ENCODE measurements at regions not wholly inside any gene's neighbourhood (a gene's known extent, or its start where the extent isn't known, plus 50 kb on each side); places are given as distances from the start of the nearest gene placed in this dataset.
A peak's percentile ranks its signal among the peaks of the same experiment; 100 is the strongest.

DNA sequence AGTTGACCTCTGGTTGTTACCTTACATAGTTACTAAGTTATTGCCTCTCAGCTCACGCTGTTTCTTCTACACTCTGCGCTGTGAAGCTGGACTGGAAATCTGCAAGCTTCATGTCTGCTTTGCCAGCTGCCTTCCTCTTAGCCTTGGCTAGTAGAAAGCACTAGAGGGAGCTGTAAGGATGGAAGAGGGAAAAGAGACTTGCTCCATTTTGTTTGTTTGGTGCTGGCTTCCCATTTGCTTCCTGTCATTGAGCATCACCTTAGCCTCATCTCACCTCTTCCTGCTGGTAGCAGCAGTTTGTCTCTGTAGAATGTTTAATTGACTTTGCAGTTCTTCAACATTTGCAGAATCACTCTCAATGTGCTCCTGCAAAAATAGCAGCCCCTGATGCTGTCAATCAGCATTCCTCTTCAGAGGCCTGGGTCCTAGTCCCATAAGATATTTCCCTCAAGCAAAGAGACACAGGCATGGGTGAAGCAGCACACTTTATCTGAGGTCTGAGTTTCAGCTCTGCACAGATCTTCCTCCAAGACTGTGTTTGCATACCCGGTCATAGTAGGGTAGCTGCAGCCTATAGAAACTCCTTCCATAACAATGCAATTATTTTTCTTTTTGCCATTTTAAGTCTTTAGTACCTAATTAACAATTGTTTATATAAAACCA, 302.2 kb upstream of the EPHA7 start:
- Histone ChIP-seq H3K36me3 (ENCODE audit: control insufficient read depth in 4 of 4, insufficient read depth in 4 of 4, low read length in 4 of 4) (no peaks in the 10 kb centered on the region), H3K9ac (ENCODE audit: insufficient read depth in 1 of 2, low read length in 2 of 2) (no peak overlapping the region), H3K4me3 (no peak overlapping the region), H3K27me3 (ENCODE audit: control insufficient read depth in 3 of 3, insufficient read depth in 3 of 3, low read length in 2 of 3) (no peaks in the 10 kb centered on the region), H3K27ac (ENCODE audit: low read depth in 1 of 2, low read length in 1 of 2) (no peak overlapping the region), H3K9me3 (ENCODE audit: control insufficient read depth in 4 of 4, insufficient read depth in 3 of 4, low read length in 3 of 4) (no peaks in the 10 kb centered on the region), H3K4me1 (ENCODE audit: control insufficient read depth in 5 of 5, insufficient read depth in 5 of 5, low read length in 5 of 5) (no peaks in the 10 kb centered on the region)
- WGBS, 2 donors, result 87 to 89% methylated on average over 3 of the region's 3 CpGs
- ATAC-seq (ENCODE audit: insufficient read depth, low FRiP score) (no peak), DNase-seq (peak in 2 of 3 donors; percentile 11 to 16)
- TF ChIP-seq CTCF (IDR thresholded peaks at IDR 0.05; ENCODE audit: control extremely low read depth, extremely low read depth), result no peak

GRCh38 chr6:93713974-93714373, 294.6 kb upstream of the EPHA7 start:
- no peak overlapping the region for H3K9ac ChIP-seq (ENCODE audit: insufficient read depth in 1 of 2, low read length in 2 of 2)
- H3K9me3 ChIP-seq (ENCODE audit: control insufficient read depth in 4 of 4, insufficient read depth in 3 of 4, low read length in 3 of 4), result peaks cover 0 to 8% (median 4%) of the 10 kb centered on the region in 4 donors
- H3K27me3 ChIP-seq (ENCODE audit: control insufficient read depth in 3 of 3, insufficient read depth in 3 of 3, low read length in 2 of 3), result no peaks in the 10 kb centered on the region
- H3K36me3 ChIP-seq (ENCODE audit: control insufficient read depth in 4 of 4, insufficient read depth in 4 of 4, low read length in 4 of 4), result no peaks in the 10 kb centered on the region
- DNase-seq, result no peak
- no peak overlapping the region for H3K4me3 ChIP-seq
- ATAC-seq (ENCODE audit: insufficient read depth, low FRiP score), result no peak
- TF ChIP-seq CTCF (IDR thresholded peaks at IDR 0.05; ENCODE audit: control extremely low read depth, extremely low read depth), result no peak
- H3K4me1 ChIP-seq (ENCODE audit: control insufficient read depth in 5 of 5, insufficient read depth in 5 of 5, low read length in 5 of 5), result no peaks in the 10 kb centered on the region
- H3K27ac ChIP-seq (ENCODE audit: low read depth in 1 of 2, low read length in 1 of 2), result no peak overlapping the region

GRCh38 chr6:93703431-93703830, 284.1 kb upstream of the EPHA7 start:
- 67 to 81% methylated on average over 1 of the region's 1 CpG for WGBS, 2 donors
- no peak for TF ChIP-seq CTCF (IDR thresholded peaks at IDR 0.05; ENCODE audit: control extremely low read depth, extremely low read depth)
- ATAC-seq (ENCODE audit: insufficient read depth, low FRiP score), result no peak

DNA sequence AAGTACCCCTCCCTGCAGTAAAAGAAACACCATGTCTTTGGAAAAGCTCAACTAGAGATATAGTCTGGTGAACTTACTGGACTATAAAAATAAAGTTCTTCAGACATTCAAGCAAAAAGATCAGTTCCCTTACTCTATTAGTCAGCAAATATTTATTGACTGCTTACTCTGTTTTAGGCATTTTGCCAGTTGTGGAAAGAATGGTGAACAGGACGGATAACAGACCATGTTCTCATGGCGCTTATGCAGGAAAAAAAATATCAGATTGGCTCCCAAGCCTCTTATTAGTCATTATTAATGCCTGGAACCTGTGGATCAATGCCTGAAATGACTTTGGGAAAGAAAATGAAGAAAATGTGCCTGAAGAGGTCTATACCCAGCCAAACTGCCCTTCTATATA, 282.2 kb upstream of the EPHA7 start:
- ATAC-seq (ENCODE audit: insufficient read depth, low FRiP score), result no peak
- DNase-seq, result peak in 2 of 3 donors; percentile 40 to 47
- WGBS, 2 donors, result 52 to 81% methylated on average over 2 of the region's 2 CpGs

More at GRCh38 chr6:93703431-93703830, 284.1 kb upstream of the EPHA7 start:
- Histone ChIP-seq H3K4me1 (ENCODE audit: control insufficient read depth in 5 of 5, insufficient read depth in 5 of 5, low read length in 5 of 5) (no peaks in the 10 kb centered on the region), H3K27me3 (ENCODE audit: control insufficient read depth in 3 of 3, insufficient read depth in 3 of 3, low read length in 2 of 3) (no peaks in the 10 kb centered on the region), H3K36me3 (ENCODE audit: control insufficient read depth in 4 of 4, insufficient read depth in 4 of 4, low read length in 4 of 4) (no peaks in the 10 kb centered on the region), H3K9me3 (ENCODE audit: control insufficient read depth in 4 of 4, insufficient read depth in 3 of 4, low read length in 3 of 4) (peaks cover 0 to 8% (median 4%) of the 10 kb centered on the region in 4 donors), H3K27ac (ENCODE audit: low read depth in 1 of 2, low read length in 1 of 2) (no peak overlapping the region), H3K9ac (ENCODE audit: insufficient read depth in 1 of 2, low read length in 2 of 2) (no peak overlapping the region), H3K4me3 (no peak overlapping the region)
- DNase-seq, result no peak

More for the DNA sequence above, 282.2 kb upstream of the EPHA7 start:
- H3K27me3 ChIP-seq (ENCODE audit: control insufficient read depth in 3 of 3, insufficient read depth in 3 of 3, low read length in 2 of 3), result no peaks in the 10 kb centered on the region
- H3K9ac ChIP-seq (ENCODE audit: insufficient read depth in 1 of 2, low read length in 2 of 2), result no peak overlapping the region
- no peak overlapping the region for H3K27ac ChIP-seq (ENCODE audit: low read depth in 1 of 2, low read length in 1 of 2)
- no peaks in the 10 kb centered on the region for H3K9me3 ChIP-seq (ENCODE audit: control insufficient read depth in 4 of 4, insufficient read depth in 3 of 4, low read length in 3 of 4)
- no peak overlapping the region for H3K4me3 ChIP-seq
- no peak for TF ChIP-seq CTCF (IDR thresholded peaks at IDR 0.05; ENCODE audit: control extremely low read depth, extremely low read depth)
- H3K4me1 ChIP-seq (ENCODE audit: control insufficient read depth in 5 of 5, insufficient read depth in 5 of 5, low read length in 5 of 5), result no peaks in the 10 kb centered on the region
- no peaks in the 10 kb centered on the region for H3K36me3 ChIP-seq (ENCODE audit: control insufficient read depth in 4 of 4, insufficient read depth in 4 of 4, low read length in 4 of 4)
